NCI-H524 treated with DMSO at 0.1 percent for 48 hours (cell line): ENCODE measurements at regions not wholly inside any gene's neighbourhood (a gene's known extent, or its start where the extent isn't known, plus 50 kb on each side); places are given as distances from the start of the nearest gene placed in this dataset.

ENCODE experiments used
- DNase-seq: peaks from one replicate; lab custom pipeline; 2025; lab: John Stamatoyannopoulos, UW

GRCh38 chrX:20861113-20861512 lies 513.1 kb upstream of the CNKSR2 start:
- no peak for DNase-seq

- DNase-seq, result no peak
These were observed 516.5 kb upstream of the CNKSR2 start for GRCh38 chrX:20857746-20858145.

GRCh38 chrX:20838477-20838876 lies 535.7 kb upstream of the CNKSR2 start:
- no peak for DNase-seq

GRCh38 chrX:20829665-20830491 lies 544.3 kb upstream of the CNKSR2 start:
- DNase-seq, result no peak

GRCh38 chrX:20825984-20826383 lies 548.2 kb upstream of the CNKSR2 start:
- DNase-seq, result no peak

- DNase-seq, result no peak
These were observed 537.3 kb upstream of the RPS6KA3 start for GRCh38 chrX:20803971-20804370.

GRCh38 chrX:20802036-20802435 lies 535.3 kb upstream of the RPS6KA3 start:
- no peak for DNase-seq

GRCh38 chrX:20796450-20796849 lies 529.7 kb upstream of the RPS6KA3 start:
- DNase-seq, result no peak

GRCh38 chrX:20789103-20789502 lies 522.4 kb upstream of the RPS6KA3 start:
- DNase-seq, result no peak

- no peak for DNase-seq
These were observed 500.6 kb upstream of the RPS6KA3 start for GRCh38 chrX:20767346-20767745.

GRCh38 chrX:20756585-20756984 lies 489.9 kb upstream of the RPS6KA3 start:
- no peak for DNase-seq

GRCh38 chrX:20753076-20753475 lies 486.4 kb upstream of the RPS6KA3 start:
- no peak for DNase-seq

GRCh38 chrX:20746690-20747089 lies 480.0 kb upstream of the RPS6KA3 start:
- DNase-seq, result no peak

GRCh38 chrX:20743046-20743445 lies 476.3 kb upstream of the RPS6KA3 start:
- DNase-seq, result no peak

- no peak for DNase-seq
These were observed 475.4 kb upstream of the RPS6KA3 start for GRCh38 chrX:20742106-20742505.

GRCh38 chrX:20740443-20740842 lies 473.7 kb upstream of the RPS6KA3 start:
- DNase-seq, result no peak

- DNase-seq, result no peak
These were observed 472.5 kb upstream of the RPS6KA3 start for GRCh38 chrX:20739038-20739745.

- no peak for DNase-seq
These were observed 462.7 kb upstream of the RPS6KA3 start for GRCh38 chrX:20729416-20729815.

GRCh38 chrX:20727447-20727846 lies 460.7 kb upstream of the RPS6KA3 start:
- no peak for DNase-seq

GRCh38 chrX:20720954-20721626 lies 454.4 kb upstream of the RPS6KA3 start:
- no peak for DNase-seq

GRCh38 chrX:20718592-20719380 lies 452.1 kb upstream of the RPS6KA3 start:
- no peak for DNase-seq

- DNase-seq, result no peak
These were observed 448.5 kb upstream of the RPS6KA3 start for GRCh38 chrX:20715176-20715575.
